ENCODE measurements at regions not wholly inside any gene's neighbourhood (a gene's known extent, or its start where the extent isn't known, plus 50 kb on each side); places are given as distances from the start of the nearest gene placed in this dataset.
"Not testable (repeated sequence)": the region's sequence is repeated elsewhere in the genome, so short reads cannot be mapped to it uniquely, and the experiment has no call there.

GRCh38 chr5:136819526-136820302, 454.4 kb upstream of the TRPC7 start:
- DNase-seq (ENCODE audit: low read depth) = no peak
- no peak overlapping the region for H3K4me3 ChIP-seq (ENCODE audit: low read depth, low read length)
- no peak for TF ChIP-seq MYC (IDR thresholded peaks at IDR 0.05; ENCODE audit: low read depth, low read length)

GRCh38 chr5:136816327-136816726, 451.0 kb upstream of the TRPC7 start:
- TF ChIP-seq, protein P1, sequence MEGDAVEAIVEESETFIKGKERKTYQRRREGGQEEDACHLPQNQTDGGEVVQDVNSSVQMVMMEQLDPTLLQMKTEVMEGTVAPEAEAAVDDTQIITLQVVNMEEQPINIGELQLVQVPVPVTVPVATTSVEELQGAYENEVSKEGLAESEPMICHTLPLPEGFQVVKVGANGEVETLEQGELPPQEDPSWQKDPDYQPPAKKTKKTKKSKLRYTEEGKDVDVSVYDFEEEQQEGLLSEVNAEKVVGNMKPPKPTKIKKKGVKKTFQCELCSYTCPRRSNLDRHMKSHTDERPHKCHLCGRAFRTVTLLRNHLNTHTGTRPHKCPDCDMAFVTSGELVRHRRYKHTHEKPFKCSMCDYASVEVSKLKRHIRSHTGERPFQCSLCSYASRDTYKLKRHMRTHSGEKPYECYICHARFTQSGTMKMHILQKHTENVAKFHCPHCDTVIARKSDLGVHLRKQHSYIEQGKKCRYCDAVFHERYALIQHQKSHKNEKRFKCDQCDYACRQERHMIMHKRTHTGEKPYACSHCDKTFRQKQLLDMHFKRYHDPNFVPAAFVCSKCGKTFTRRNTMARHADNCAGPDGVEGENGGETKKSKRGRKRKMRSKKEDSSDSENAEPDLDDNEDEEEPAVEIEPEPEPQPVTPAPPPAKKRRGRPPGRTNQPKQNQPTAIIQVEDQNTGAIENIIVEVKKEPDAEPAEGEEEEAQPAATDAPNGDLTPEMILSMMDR (IDR thresholded peaks at IDR 0.05; ENCODE audit: low read depth, low read length) = no peak
- H3K4me3 ChIP-seq (ENCODE audit: low read depth, low read length) = no peak overlapping the region
- no peak for DNase-seq (ENCODE audit: low read depth)

- no peak for DNase-seq (ENCODE audit: low read depth)
- no peak for TF ChIP-seq MYC (IDR thresholded peaks at IDR 0.05; ENCODE audit: low read depth, low read length)
- TF ChIP-seq, protein P1 (IDR thresholded peaks at IDR 0.05; ENCODE audit: low read depth, low read length) = no peak
Observed at GRCh38 chr5:136814619-136815378, 449.5 kb upstream of the TRPC7 start.

DNA sequence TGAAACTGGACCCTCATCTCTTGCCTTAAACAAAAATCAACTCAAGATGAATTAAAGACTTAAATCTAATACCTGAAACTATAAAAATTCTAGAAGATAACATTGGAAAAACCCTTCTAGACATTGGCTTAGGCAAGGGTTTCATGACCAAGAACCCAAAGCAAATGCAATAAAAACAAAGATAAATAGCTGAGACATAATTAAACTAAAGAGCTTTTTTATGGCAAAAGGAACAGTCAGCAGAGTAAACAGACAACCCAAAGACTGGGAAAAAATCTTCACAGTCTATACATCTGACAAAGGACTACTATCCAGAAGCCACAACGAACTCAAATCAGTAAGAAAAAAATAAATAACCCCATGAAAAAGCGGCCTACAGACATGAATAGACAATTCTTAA, 446.9 kb upstream of the TRPC7 start:
- DNase-seq (ENCODE audit: low read depth); H3K4me3 ChIP-seq (ENCODE audit: low read depth, low read length): not testable (repeated sequence)

More at GRCh38 chr5:136814619-136815378, 449.5 kb upstream of the TRPC7 start:
- no peak overlapping the region for H3K4me3 ChIP-seq (ENCODE audit: low read depth, low read length)

DNA sequence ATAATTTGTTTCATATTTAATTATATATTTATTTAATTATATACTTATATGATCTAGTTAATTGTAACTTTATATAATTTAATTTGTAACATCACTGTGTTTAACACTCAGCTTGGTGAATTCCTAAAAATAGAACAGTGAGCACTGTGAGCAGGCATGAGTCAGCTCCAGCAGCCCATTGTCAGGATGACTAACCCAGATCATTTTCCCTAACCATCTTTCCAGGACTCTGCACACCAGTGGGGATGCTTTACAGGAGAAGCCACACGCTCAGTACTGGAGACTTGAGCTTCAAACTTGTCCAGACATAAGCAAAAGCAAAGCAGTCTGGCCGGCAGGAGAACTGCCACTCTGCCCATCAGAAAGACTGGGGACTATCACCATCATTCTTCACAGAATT, 446.2 kb upstream of the TRPC7 start:
- TF ChIP-seq MAX (IDR thresholded peaks at IDR 0.05; ENCODE audit: low read depth, low read length) (no peak), MYC (IDR thresholded peaks at IDR 0.05; ENCODE audit: low read depth, low read length) (no peak), POLR2A (IDR thresholded peaks at IDR 0.05; ENCODE audit: extremely low read depth, insufficient read length) (no peak)
- TF ChIP-seq, protein P1 (IDR thresholded peaks at IDR 0.05; ENCODE audit: low read depth, low read length) = no peak
- no peak for DNase-seq (ENCODE audit: low read depth)
- H3K4me3 ChIP-seq (ENCODE audit: low read depth, low read length) = no peak overlapping the region

DNA sequence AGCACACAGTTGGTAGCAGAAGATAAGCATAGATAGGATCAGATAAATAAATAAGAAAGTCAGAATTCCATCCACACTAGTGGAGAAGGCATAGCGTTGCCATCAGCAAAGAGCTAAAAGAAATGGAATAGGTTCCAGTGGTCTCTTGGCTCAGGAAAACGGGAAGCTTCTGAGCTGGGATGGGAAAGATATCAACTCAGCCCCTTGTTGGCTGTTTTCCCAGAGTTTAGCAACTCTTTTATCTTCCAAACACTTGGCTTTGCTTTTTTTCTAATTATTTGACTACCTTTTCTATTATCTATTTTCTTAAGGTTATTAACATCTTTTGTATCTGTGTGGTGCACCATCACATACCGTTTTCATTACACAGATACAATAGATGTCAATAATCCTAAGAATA, 445.7 kb upstream of the TRPC7 start:
- no peak overlapping the region for H3K4me3 ChIP-seq (ENCODE audit: low read depth, low read length)
- TF ChIP-seq POLR2A (IDR thresholded peaks at IDR 0.05; ENCODE audit: extremely low read depth, insufficient read length) (no peak), MAX (IDR thresholded peaks at IDR 0.05; ENCODE audit: low read depth, low read length) (no peak), MYC (IDR thresholded peaks at IDR 0.05; ENCODE audit: low read depth, low read length) (no peak)
- TF ChIP-seq, protein P1 (IDR thresholded peaks at IDR 0.05; ENCODE audit: low read depth, low read length) = no peak
- DNase-seq (ENCODE audit: low read depth) = no peak

- H3K4me3 ChIP-seq (ENCODE audit: low read depth, low read length) = no peak overlapping the region
- DNase-seq (ENCODE audit: low read depth) = no peak
- no peak for TF ChIP-seq MYC (IDR thresholded peaks at IDR 0.05; ENCODE audit: low read depth, low read length)
Observed at GRCh38 chr5:136810261-136810801, 445.0 kb upstream of the TRPC7 start.

All from NB4 (cell line).